Loucy (cell line): ENCODE measurements at regions not wholly inside any gene's neighbourhood (a gene's known extent, or its start where the extent isn't known, plus 50 kb on each side); places are given as distances from the start of the nearest gene placed in this dataset.
"Not testable (repeated sequence)": the region's sequence is repeated elsewhere in the genome, so short reads cannot be mapped to it uniquely, and the experiment has no call there.

Experiments used
- CTCF ChIP-seq: fragments of 200-600 bp; sonication (generic); conservative IDR thresholded peaks from 2 replicates; pipeline ENCODE4 v1.5.1; 2014; ENCODE audit warnings: mild to moderate bottlenecking, antibody characterized with exemption, low read length
- EZH2phosphoT487 ChIP-seq: fragments of 200-600 bp; IDR thresholded peaks from 2 replicates; pipeline ENCODE4 v1.6.1; 2018; ENCODE audit warnings: antibody characterized with exemption, mild to moderate bottlenecking, moderate library complexity, borderline replicate concordance

GRCh38 chr10:118813001-118813400, 58.2 kb upstream of the CACUL1 start:
- TF ChIP-seq EZH2phosphoT487, CTCF: not testable (repeated sequence)
